Suprapubic skin (tissue), 4 donors: ENCODE measurements at regions not wholly inside any gene's neighbourhood (a gene's known extent, or its start where the extent isn't known, plus 50 kb on each side); places are given as distances from the start of the nearest gene placed in this dataset.

Experiments
- DNase-seq, 2 donors: peaks; one replicate each; pipeline ENCODE4 v3.0.0-alpha.2; 2019; ENCODE audit warnings: low spot score in 2 of 2
- H3K27ac ChIP-seq: fragments of 200-600 bp; sonication (generic); one replicate; pipeline ENCODE4 v1.5.1; 2019
- H3K27me3 ChIP-seq: fragments of 200-600 bp; sonication (generic); one replicate; pipeline ENCODE4 v1.5.1; 2019
- H3K36me3 ChIP-seq: fragments of 200-600 bp; sonication (generic); one replicate; pipeline ENCODE4 v1.5.1; 2019
- H3K4me1 ChIP-seq: fragments of 200-600 bp; sonication (generic); one replicate; pipeline ENCODE4 v1.5.1; 2019
- H3K4me3 ChIP-seq: fragments of 200-600 bp; sonication (generic); one replicate; pipeline ENCODE4 v1.5.1; 2019; ENCODE audit warnings: mild to moderate bottlenecking
- H3K9me3 ChIP-seq: fragments of 200-600 bp; sonication (generic); one replicate; pipeline ENCODE4 v1.5.1; 2019
- CTCF ChIP-seq, 2 donors: fragments of 200-600 bp in 1 of 2; fragments of 450-650 bp in 1 of 2; sonication (generic) in 1 of 2; IDR thresholded peaks; one replicate each; pipeline ENCODE4 v1.5.1; 2016 to 2019; ENCODE audit warnings: antibody characterized with exemption in 2 of 2, mild to moderate bottlenecking in 1 of 2, moderate library complexity in 1 of 2
- EP300 ChIP-seq: sonication (generic); formaldehyde crosslinking; IDR thresholded peaks from one replicate; pipeline ENCODE4 v1.6.1; 2017; ENCODE audit warnings: antibody characterized with exemption
- POLR2A ChIP-seq, 2 donors: fragments of 450-650 bp; IDR thresholded peaks; one replicate each; pipeline ENCODE4 v1.6.1; 2017; ENCODE audit warnings: antibody characterized with exemption in 2 of 2, mild to moderate bottlenecking in 2 of 2, moderate library complexity in 2 of 2
- POLR2AphosphoS5 ChIP-seq, 3 donors: sonication (generic); formaldehyde crosslinking; IDR thresholded peaks; one replicate each; pipeline ENCODE4 v1.6.1; 2017; ENCODE audit warnings: antibody characterized with exemption in 3 of 3
- WGBS: methylation state at CpG from one replicate; pipeline ENCODE4 v1.1.5; 2018; 5-methylcytosine and 5-hydroxymethylcytosine counted together

GRCh38 chr16:17768257-17768656 is 297.5 kb upstream of the XYLT1 start:
- DNase-seq: no peak
- 9% methylated on average over 1 of the region's 1 CpG for WGBS
- Histone ChIP-seq H3K36me3 (no peaks in the 10 kb centered on the region), H3K27me3 (no peaks in the 10 kb centered on the region), H3K4me3 (no peak overlapping the region), H3K9me3 (no peaks in the 10 kb centered on the region), H3K27ac (no peak overlapping the region), H3K4me1 (peaks cover 13% of the 10 kb centered on the region)
- no peak for TF ChIP-seq CTCF (IDR thresholded peaks at IDR 0.05)
- peak in 1 of 3 donors; percentile 19 for TF ChIP-seq POLR2AphosphoS5 (IDR thresholded peaks at IDR 0.05)

- Histone ChIP-seq H3K36me3 (no peaks in the 10 kb centered on the region), H3K27me3 (no peaks in the 10 kb centered on the region), H3K4me1 (peaks cover 13% of the 10 kb centered on the region), H3K4me3 (no peak overlapping the region), H3K27ac (no peak overlapping the region), H3K9me3 (no peaks in the 10 kb centered on the region)
- DNase-seq: no peak
- 55% methylated on average over 2 of the region's 2 CpGs for WGBS
- TF ChIP-seq POLR2A (IDR thresholded peaks at IDR 0.05) (no peak), CTCF (IDR thresholded peaks at IDR 0.05) (no peak), EP300 (no peak), POLR2AphosphoS5 (IDR thresholded peaks at IDR 0.05) (no peak)
Observed at GRCh38 chr16:17766012-17766411, 295.3 kb upstream of the XYLT1 start.

GRCh38 chr16:17759451-17760390 is 289.0 kb upstream of the XYLT1 start:
- WGBS: 42% methylated on average over 9 of the region's 9 CpGs

GRCh38 chr16:17757808-17758207 is 287.0 kb upstream of the XYLT1 start:
- H3K27ac ChIP-seq: no peak overlapping the region
- H3K9me3 ChIP-seq: no peaks in the 10 kb centered on the region
- no peak overlapping the region for H3K4me3 ChIP-seq
- DNase-seq: no peak
- WGBS: 63% methylated on average over 4 of the region's 4 CpGs
- H3K4me1 ChIP-seq: peaks cover 6% of the 10 kb centered on the region
- peaks cover 8% of the 10 kb centered on the region for H3K27me3 ChIP-seq
- H3K36me3 ChIP-seq: no peaks in the 10 kb centered on the region
- no peak for TF ChIP-seq CTCF (IDR thresholded peaks at IDR 0.05)
- TF ChIP-seq EP300: no peak
- no peak for TF ChIP-seq POLR2AphosphoS5 (IDR thresholded peaks at IDR 0.05)
- no peak for TF ChIP-seq POLR2A (IDR thresholded peaks at IDR 0.05)

More at GRCh38 chr16:17759451-17760390, 289.0 kb upstream of the XYLT1 start:
- no peaks in the 10 kb centered on the region for H3K9me3 ChIP-seq
- H3K4me3 ChIP-seq: no peak overlapping the region
- H3K27me3 ChIP-seq: peaks cover 8% of the 10 kb centered on the region
- no peaks in the 10 kb centered on the region for H3K36me3 ChIP-seq
- TF ChIP-seq POLR2AphosphoS5 (IDR thresholded peaks at IDR 0.05) (no peak), POLR2A (IDR thresholded peaks at IDR 0.05) (no peak), EP300 (no peak), CTCF (IDR thresholded peaks at IDR 0.05) (no peak)
- no peak for DNase-seq
- H3K27ac ChIP-seq: no peak overlapping the region
- peaks cover 6% of the 10 kb centered on the region for H3K4me1 ChIP-seq

GRCh38 chr16:17755158-17755557 is 284.4 kb upstream of the XYLT1 start:
- Histone ChIP-seq H3K27me3 (peaks cover 4% of the 10 kb centered on the region), H3K36me3 (no peaks in the 10 kb centered on the region), H3K4me3 (no peak overlapping the region), H3K9me3 (no peaks in the 10 kb centered on the region), H3K4me1 (peaks cover 6% of the 10 kb centered on the region), H3K27ac (no peak overlapping the region)
- 76% methylated on average over 1 of the region's 1 CpG for WGBS
- no peak for TF ChIP-seq POLR2A (IDR thresholded peaks at IDR 0.05)
- TF ChIP-seq CTCF (IDR thresholded peaks at IDR 0.05): no peak
- no peak for DNase-seq
